PFSK-1 (cell line): ENCODE measurements at regions not wholly inside any gene's neighbourhood (a gene's known extent, or its start where the extent isn't known, plus 50 kb on each side); places are given as distances from the start of the nearest gene placed in this dataset.

Experiments
- FOXP2 ChIP-seq: optimal IDR thresholded peaks from 2 replicates; pipeline ENCODE3; 2011; ENCODE audit warnings: borderline replicate concordance, control low read depth, inconsistent platforms; ENCODE audit not compliant: insufficient read depth; ENCODE audit errors: extremely low read length, extremely low read depth
- POLR2AphosphoS5 ChIP-seq: IDR thresholded peaks from 2 replicates; pipeline ENCODE4 v1.6.1; 2012; ENCODE audit warnings: low read depth, mild to moderate bottlenecking, control low read depth, low read length, moderate library complexity
- REST ChIP-seq, 2 experiments: IDR thresholded peaks; 2 replicates each; pipeline versions ENCODE4 v1.6.1 to v1.8.0; 2011 to 2012; ENCODE audit warnings: low read depth in 2 of 2, low read length in 2 of 2, control low read depth in 1 of 2, inconsistent platforms in 1 of 2, mild to moderate bottlenecking in 1 of 2, moderate library complexity in 1 of 2; ENCODE audit not compliant: insufficient read depth in 1 of 2
- SIN3A ChIP-seq: IDR thresholded peaks from 2 replicates; pipeline ENCODE4 v1.6.1; 2012; ENCODE audit warnings: mild to moderate bottlenecking, low read length, moderate library complexity, borderline replicate concordance; ENCODE audit not compliant: insufficient read depth
- TAF1 ChIP-seq: IDR thresholded peaks from 2 replicates; pipeline ENCODE4 v1.6.1; 2012; ENCODE audit warnings: low read length, control low read depth, borderline replicate concordance; ENCODE audit not compliant: insufficient read depth

GRCh38 chr11:70811915-70812314 is 413.6 kb downstream of the CTTN start:
- no peak for TF ChIP-seq TAF1
- TF ChIP-seq POLR2AphosphoS5: no peak
- no peak for TF ChIP-seq REST (IDR thresholded peaks at IDR 0.05; ENCODE audit: insufficient read depth in 1 of 2, low read depth in 2 of 2, low read length in 2 of 2)
- no peak for TF ChIP-seq FOXP2
- no peak for TF ChIP-seq SIN3A

- TF ChIP-seq FOXP2 (no peak), TAF1 (no peak), REST (IDR thresholded peaks at IDR 0.05; ENCODE audit: insufficient read depth in 1 of 2, low read depth in 2 of 2, low read length in 2 of 2) (no peak), POLR2AphosphoS5 (no peak), SIN3A (no peak)
Measured at GRCh38 chr11:70812472-70812871, 414.1 kb downstream of the CTTN start.

GRCh38 chr11:70813651-70814050 is 415.3 kb downstream of the CTTN start:
- TF ChIP-seq FOXP2 (no peak), TAF1 (no peak), SIN3A (no peak), POLR2AphosphoS5 (no peak)

- TF ChIP-seq POLR2AphosphoS5 (no peak), TAF1 (no peak), FOXP2 (no peak), REST (IDR thresholded peaks at IDR 0.05; ENCODE audit: insufficient read depth in 1 of 2, low read depth in 2 of 2, low read length in 2 of 2) (no peak), SIN3A (no peak)
Measured at GRCh38 chr11:70815485-70815832, 417.1 kb downstream of the CTTN start.

GRCh38 chr11:70816156-70816678 is 417.9 kb downstream of the CTTN start:
- no peak for TF ChIP-seq TAF1
- TF ChIP-seq SIN3A: no peak
- no peak for TF ChIP-seq POLR2AphosphoS5
- TF ChIP-seq REST (IDR thresholded peaks at IDR 0.05; ENCODE audit: insufficient read depth in 1 of 2, low read depth in 2 of 2, low read length in 2 of 2): no peak
- no peak for TF ChIP-seq FOXP2
